ENCODE measurements at regions not wholly inside any gene's neighbourhood (a gene's known extent, or its start where the extent isn't known, plus 50 kb on each side); places are given as distances from the start of the nearest gene placed in this dataset.

DNA sequence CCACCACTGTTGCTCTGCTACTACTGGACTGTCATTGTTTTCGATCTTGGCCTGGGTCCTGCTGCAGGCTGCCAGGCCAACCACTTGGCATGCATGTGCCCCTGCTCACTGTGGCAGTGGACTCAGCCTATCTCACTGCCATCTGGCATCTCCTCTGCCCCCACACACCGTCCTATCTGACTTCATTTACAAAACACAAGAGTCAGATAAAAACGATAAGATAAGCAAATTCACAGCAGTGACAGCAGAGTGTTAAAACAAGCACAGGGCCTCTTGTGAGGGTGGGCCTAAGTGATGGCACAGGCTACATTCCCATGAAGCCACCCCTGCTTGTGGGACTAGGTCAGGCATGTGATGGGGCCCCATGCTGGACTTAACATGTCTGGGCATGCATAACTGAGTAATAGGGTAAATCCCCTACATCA is 68.1 kb downstream of the CRYGS start:
- no peak for ATAC-seq
- no peak overlapping the region for H3K27ac ChIP-seq (ENCODE audit: extremely low read depth, low read depth, low read length)
- H3K27me3 ChIP-seq (ENCODE audit: control insufficient read depth in 2 of 2, insufficient read depth in 2 of 2, low read length in 2 of 2), result peaks cover 3 to 21% of the 10 kb centered on the region in 2 experiments; a peak in 3 of 5 replicates
- no peak for TF ChIP-seq TSC22D4 (tag; IDR thresholded peaks at IDR 0.05)
- H3K4me1 ChIP-seq (replicated peaks in 1 of 2; ENCODE audit: control insufficient read depth in 2 of 2, insufficient read depth in 2 of 2, low read length in 2 of 2), result no peaks in the 10 kb centered on the region
- WGBS (ENCODE audit: insufficient coverage, low coverage, missing lambda C conversion rate), result 8% methylated on average over 3 of the region's 3 CpGs
- BruUV-seq (replicated peaks), result no TSS peak
- H3K4me3 ChIP-seq, result no peak overlapping the region
- no peak overlapping the region for H3K9ac ChIP-seq (ENCODE audit: insufficient read depth in 1 of 2, low read depth in 2 of 2, low read length in 2 of 2)
- no peaks in the 10 kb centered on the region for H4K20me1 ChIP-seq (replicated peaks; ENCODE audit: control insufficient read depth, insufficient read depth, low read length)
- in situ Hi-C loops (cut with MboI), result no loop called here
- no peak overlapping the region for H2AFZ ChIP-seq (ENCODE audit: low read depth, low read length)
- POLR2A ChIA-PET, result no interaction called here
- H3K36me3 ChIP-seq (ENCODE audit: control insufficient read depth, insufficient read depth, low read length), result no peaks in the 10 kb centered on the region
- no peak overlapping the region; the same call in 1 of the 2 replicates for H3K4me2 ChIP-seq (ENCODE audit: insufficient read depth, low read length)
- CTCF ChIA-PET (ENCODE audit: low intra/inter-chr PET ratio), result no interaction called here
- no peaks in the 10 kb centered on the region for H3K79me2 ChIP-seq (ENCODE audit: control insufficient read depth, insufficient read depth, low read length)
- H3K9me1 ChIP-seq (ENCODE audit: control insufficient read depth, insufficient read depth, low read length), result no peaks in the 10 kb centered on the region
- DNase-seq (ENCODE audit: extremely low read depth in 1 of 4, low spot score in 3 of 4), result no peak
- no peak for FAIRE-seq
- H3K9me3 ChIP-seq (replicated peaks; ENCODE audit: control insufficient read depth, insufficient read depth, low read depth, low read length), result no peaks in the 10 kb centered on the region
- intact Hi-C loops (cut with micrococcal nuclease), result no loop called here

DNA sequence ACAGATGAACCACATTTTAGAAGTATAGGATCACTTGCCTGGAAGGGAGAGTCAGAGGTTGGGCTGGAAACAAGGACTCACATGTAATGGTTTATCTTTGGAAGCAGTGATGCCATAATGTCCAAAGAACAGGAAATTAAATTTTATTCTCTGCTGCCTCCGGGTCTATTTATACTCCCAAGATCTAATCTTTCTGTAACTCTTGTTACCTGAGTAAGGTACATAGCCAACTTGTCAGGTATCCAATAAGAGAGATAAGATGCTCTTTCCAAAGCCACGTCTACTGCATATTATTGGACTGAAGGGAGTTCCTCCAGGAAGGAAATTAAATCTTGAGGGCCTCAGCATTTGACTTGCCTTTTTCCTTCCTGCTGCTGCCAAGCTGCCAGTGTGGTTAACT is 71.0 kb downstream of the CRYGS start:
- TF ChIP-seq, protein P1, sequence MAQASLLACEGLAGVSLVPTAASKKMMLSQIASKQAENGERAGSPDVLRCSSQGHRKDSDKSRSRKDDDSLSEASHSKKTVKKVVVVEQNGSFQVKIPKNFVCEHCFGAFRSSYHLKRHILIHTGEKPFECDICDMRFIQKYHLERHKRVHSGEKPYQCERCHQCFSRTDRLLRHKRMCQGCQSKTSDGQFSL (CRISPR knock-in tag; IDR thresholded peaks at IDR 0.05), result no peak
- TF ChIP-seq, protein P1 (tag; IDR thresholded peaks at IDR 0.05), result no peak
- TF ChIP-seq ZNF311 (CRISPR knock-in tag; IDR thresholded peaks at IDR 0.05) (no peak), SMARCA4 (IDR thresholded peaks at IDR 0.05) (no peak), ZNF785 (CRISPR knock-in tag; IDR thresholded peaks at IDR 0.05) (no peak), ARID1B (IDR thresholded peaks at IDR 0.05) (no peak), SMAD1 (IDR thresholded peaks at IDR 0.05; ENCODE audit: low read depth, low read length, partially characterized antibody) (no peak), ZNF347 (CRISPR knock-in tag; IDR thresholded peaks at IDR 0.05; ENCODE audit: low read depth) (no peak), KLF1 (tag; IDR thresholded peaks at IDR 0.05) (no peak), SMARCC2 (IDR thresholded peaks at IDR 0.05; ENCODE audit: low read depth) (no peak), ZNF23 (CRISPR knock-in tag; IDR thresholded peaks at IDR 0.05) (no peak)
- TF ChIP-seq, protein P2, sequence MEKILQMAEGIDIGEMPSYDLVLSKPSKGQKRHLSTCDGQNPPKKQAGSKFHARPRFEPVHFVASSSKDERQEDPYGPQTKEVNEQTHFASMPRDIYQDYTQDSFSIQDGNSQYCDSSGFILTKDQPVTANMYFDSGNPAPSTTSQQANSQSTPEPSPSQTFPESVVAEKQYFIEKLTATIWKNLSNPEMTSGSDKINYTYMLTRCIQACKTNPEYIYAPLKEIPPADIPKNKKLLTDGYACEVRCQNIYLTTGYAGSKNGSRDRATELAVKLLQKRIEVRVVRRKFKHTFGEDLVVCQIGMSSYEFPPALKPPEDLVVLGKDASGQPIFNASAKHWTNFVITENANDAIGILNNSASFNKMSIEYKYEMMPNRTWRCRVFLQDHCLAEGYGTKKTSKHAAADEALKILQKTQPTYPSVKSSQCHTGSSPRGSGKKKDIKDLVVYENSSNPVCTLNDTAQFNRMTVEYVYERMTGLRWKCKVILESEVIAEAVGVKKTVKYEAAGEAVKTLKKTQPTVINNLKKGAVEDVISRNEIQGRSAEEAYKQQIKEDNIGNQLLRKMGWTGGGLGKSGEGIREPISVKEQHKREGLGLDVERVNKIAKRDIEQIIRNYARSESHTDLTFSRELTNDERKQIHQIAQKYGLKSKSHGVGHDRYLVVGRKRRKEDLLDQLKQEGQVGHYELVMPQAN (IDR thresholded peaks at IDR 0.05; ENCODE audit: borderline replicate concordance), result no peak
- in situ Hi-C loops (cut with MboI), result no loop called here
- ATAC-seq, result no peak
- no peak for FAIRE-seq
- no peaks in the 10 kb centered on the region for H3K9me3 ChIP-seq (replicated peaks; ENCODE audit: control insufficient read depth, insufficient read depth, low read depth, low read length)
- intact Hi-C loops (cut with micrococcal nuclease), result no loop called here
- H3K4me1 ChIP-seq (replicated peaks in 1 of 2; ENCODE audit: control insufficient read depth in 2 of 2, insufficient read depth in 2 of 2, low read length in 2 of 2), result no peaks in the 10 kb centered on the region
- no peaks in the 10 kb centered on the region for H3K79me2 ChIP-seq (ENCODE audit: control insufficient read depth, insufficient read depth, low read length)
- no peaks in the 10 kb centered on the region for H3K9me1 ChIP-seq (ENCODE audit: control insufficient read depth, insufficient read depth, low read length)
- BruUV-seq (replicated peaks), result no TSS peak
- peaks cover 3 to 34% of the 10 kb centered on the region in 2 experiments; a peak in 3 of 5 replicates for H3K27me3 ChIP-seq (ENCODE audit: control insufficient read depth in 2 of 2, insufficient read depth in 2 of 2, low read length in 2 of 2)
- no peak overlapping the region for H3K4me3 ChIP-seq
- H2AFZ ChIP-seq (ENCODE audit: low read depth, low read length), result no peak overlapping the region
- CTCF ChIA-PET (ENCODE audit: low intra/inter-chr PET ratio), result no interaction called here
- H3K36me3 ChIP-seq (ENCODE audit: control insufficient read depth, insufficient read depth, low read length), result no peaks in the 10 kb centered on the region
- H4K20me1 ChIP-seq (replicated peaks; ENCODE audit: control insufficient read depth, insufficient read depth, low read length), result no peaks in the 10 kb centered on the region
- no peak overlapping the region for H3K4me2 ChIP-seq (ENCODE audit: insufficient read depth, low read length)
- no peak overlapping the region for H3K27ac ChIP-seq (ENCODE audit: extremely low read depth, low read depth, low read length)
- POLR2A ChIA-PET, result interaction anchor here (0.6 kb wide), 1 partner anchor 21 kb away, joined by 3 read pairs; no protein-coding TSS in a partner anchor
- no peak overlapping the region for H3K9ac ChIP-seq (ENCODE audit: insufficient read depth in 1 of 2, low read depth in 2 of 2, low read length in 2 of 2)
- 0% methylated on average over 2 of the region's 2 CpGs for WGBS (ENCODE audit: insufficient coverage, low coverage, missing lambda C conversion rate)
- no peak for DNase-seq (ENCODE audit: extremely low read depth in 1 of 4, low spot score in 3 of 4)

All from K562 (cell line).